ENCODE measurements at regions not wholly inside any gene's neighbourhood (a gene's known extent, or its start where the extent isn't known, plus 50 kb on each side); places are given as distances from the start of the nearest gene placed in this dataset.
"Not testable (repeated sequence)": the region's sequence is repeated elsewhere in the genome, so short reads cannot be mapped to it uniquely, and the experiment has no call there.

- no peak for DNase-seq (ENCODE audit: low read depth in 2 of 2)
Observed at GRCh38 chr5:102666164-102666946, 88.8 kb upstream of the PAM start.

GRCh38 chr5:102668220-102668932 lies 86.7 kb upstream of the PAM start:
- no peak for DNase-seq (ENCODE audit: low read depth in 2 of 2)

- DNase-seq (ENCODE audit: low read depth in 2 of 2), result peak in 1 of 2 experiments; percentile 8
Observed at GRCh38 chr5:102670224-102670836, 84.8 kb upstream of the PAM start.

- not testable (repeated sequence) for DNase-seq (ENCODE audit: low read depth in 2 of 2)
Observed at GRCh38 chr5:102671033-102671734, 83.9 kb upstream of the PAM start.

GRCh38 chr5:102678267-102679058 lies 76.6 kb upstream of the PAM start:
- no peak for DNase-seq (ENCODE audit: low read depth in 2 of 2)

GRCh38 chr5:102681403-102681983 lies 73.6 kb upstream of the PAM start:
- DNase-seq (ENCODE audit: low read depth in 2 of 2), result peak; percentile 36 to 65

GRCh38 chr5:102682101-102682647 lies 72.9 kb upstream of the PAM start:
- DNase-seq (ENCODE audit: low read depth in 2 of 2), result no peak

- not testable (repeated sequence) for DNase-seq (ENCODE audit: low read depth in 2 of 2)
Observed at GRCh38 chr5:102688076-102688475, 67.0 kb upstream of the PAM start.

GRCh38 chr5:102688581-102689342 lies 66.3 kb upstream of the PAM start:
- DNase-seq (ENCODE audit: low read depth in 2 of 2), result not testable (repeated sequence)

- DNase-seq (ENCODE audit: low read depth in 2 of 2), result no peak
Observed at GRCh38 chr5:102690910-102691309, 64.2 kb upstream of the PAM start.

- no peak for DNase-seq (ENCODE audit: low read depth in 2 of 2)
Observed at GRCh38 chr5:102691434-102691833, 63.7 kb upstream of the PAM start.

GRCh38 chr5:102700120-102700831 lies 54.8 kb upstream of the PAM start:
- DNase-seq (ENCODE audit: low read depth in 2 of 2), result no peak

- DNase-seq (ENCODE audit: low read depth in 2 of 2), result no peak
Observed at GRCh38 chr5:102700916-102701315, 54.2 kb upstream of the PAM start.

- DNase-seq (ENCODE audit: low read depth in 2 of 2), result no peak
Observed at GRCh38 chr5:102701748-102702147, 53.4 kb upstream of the PAM start.
